Activated T-helper 2 cell treated with anti-CD3 and anti-CD28 coated beads, Interferon-gamma antibody, Interleukin-2, Interleukin-4, amounts not matched to agents 10 μg/mL and 5 μg/mL and 100 μg/mL, durations not matched to agents 14 hours and 24 hours and 36 hours (primary cell): ENCODE measurements at regions not wholly inside any gene's neighbourhood (a gene's known extent, or its start where the extent isn't known, plus 50 kb on each side); places are given as distances from the start of the nearest gene placed in this dataset.

ENCODE experiments used
- DNase-seq: peaks from one replicate; pipeline ENCODE4 v3.0.0; 2021; ENCODE audit warnings: low spot score
- H3K27ac Mint-ChIP-seq: one replicate; pipeline ENCODE4 v1.8.0; 2021; ENCODE audit warnings: mixed read lengths
- H3K27me3 Mint-ChIP-seq: one replicate; pipeline ENCODE4 v1.8.0; 2021; ENCODE audit warnings: low read depth, mixed read lengths
- H3K36me3 Mint-ChIP-seq: one replicate; pipeline ENCODE4 v1.8.0; 2021; ENCODE audit warnings: low read depth, mixed read lengths
- H3K4me1 Mint-ChIP-seq: one replicate; pipeline ENCODE4 v1.8.0; 2021; ENCODE audit warnings: low read depth, mixed read lengths
- H3K4me3 Mint-ChIP-seq: one replicate; pipeline ENCODE4 v1.8.0; 2021; ENCODE audit warnings: low read depth, mild to moderate bottlenecking, moderate library complexity, mixed read lengths
- H3K9me3 Mint-ChIP-seq: one replicate; pipeline ENCODE4 v1.8.0; 2021; ENCODE audit warnings: mixed read lengths
- intact Hi-C: fragments of 100-400 bp; cut with micrococcal nuclease; formaldehyde crosslinking; loops from one replicate; pipeline ENCODE4 v1.15.1; 2023

GRCh38 chr20:6616421-6616820 is 151.1 kb upstream of the BMP2 start:
- Mint-ChIP-seq H3K27ac (no peak overlapping the region), H3K4me3 (no peak overlapping the region), H3K9me3 (peaks cover 14% of the 10 kb centered on the region), H3K4me1 (no peaks in the 10 kb centered on the region), H3K27me3 (no peaks in the 10 kb centered on the region), H3K36me3 (no peaks in the 10 kb centered on the region)
- intact Hi-C loops, result no loop called here
- no peak for DNase-seq

DNA sequence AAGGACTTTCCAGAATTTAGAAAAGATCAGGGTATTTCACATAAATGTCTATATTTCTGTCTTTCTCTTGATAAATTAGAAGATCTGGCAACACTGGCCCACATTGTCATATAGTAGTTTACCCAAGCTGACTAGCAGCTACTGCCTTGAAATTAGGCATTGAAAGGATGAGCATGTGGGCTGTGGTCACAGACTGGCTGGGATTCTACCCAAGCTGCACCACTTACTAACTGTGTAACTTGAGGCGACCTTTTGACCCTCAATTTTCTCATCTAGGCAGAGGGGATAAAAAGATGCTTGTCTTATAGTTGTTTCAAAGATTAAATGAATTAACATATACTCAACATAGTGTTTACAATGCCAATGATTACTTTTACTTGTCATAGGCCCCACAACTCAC is 152.7 kb upstream of the BMP2 start:
- intact Hi-C loops, result no loop called here
- H3K27ac Mint-ChIP-seq, result no peak overlapping the region
- DNase-seq, result no peak
- no peak overlapping the region for H3K4me3 Mint-ChIP-seq
- no peaks in the 10 kb centered on the region for H3K4me1 Mint-ChIP-seq
- H3K9me3 Mint-ChIP-seq, result peaks cover 10% of the 10 kb centered on the region
- H3K36me3 Mint-ChIP-seq, result no peaks in the 10 kb centered on the region
- H3K27me3 Mint-ChIP-seq, result no peaks in the 10 kb centered on the region

DNA sequence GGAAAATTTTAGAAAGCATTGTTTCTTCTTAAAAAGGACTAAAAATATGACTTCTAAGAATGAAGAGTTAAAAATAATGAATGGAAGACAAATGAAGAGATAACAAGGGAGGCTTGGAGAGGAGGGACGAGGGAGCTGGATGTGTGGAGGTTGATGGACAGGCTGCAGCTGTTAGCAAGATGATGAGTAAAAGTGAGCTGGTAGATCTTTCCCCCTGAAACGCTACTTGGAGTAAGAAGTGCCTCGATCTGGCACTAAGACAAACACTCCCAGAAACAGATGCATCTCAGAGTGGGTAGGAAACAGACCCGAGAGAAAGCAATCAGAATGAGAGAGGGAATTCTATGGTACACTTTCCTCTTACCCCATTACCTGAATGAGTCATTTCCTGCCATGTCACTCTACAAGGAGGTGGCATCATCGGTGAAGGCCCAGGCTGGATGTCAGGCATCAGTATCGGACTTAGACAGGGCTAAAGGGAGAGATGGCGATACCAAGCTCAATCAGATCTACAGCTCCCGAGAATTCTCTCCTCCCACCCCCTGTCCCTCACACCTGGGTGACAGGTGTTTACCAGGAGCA is 154.1 kb upstream of the BMP2 start:
- H3K27ac Mint-ChIP-seq, result no peak overlapping the region
- no peaks in the 10 kb centered on the region for H3K36me3 Mint-ChIP-seq
- no peaks in the 10 kb centered on the region for H3K4me1 Mint-ChIP-seq
- no peak overlapping the region for H3K4me3 Mint-ChIP-seq
- intact Hi-C loops, result no loop called here
- H3K9me3 Mint-ChIP-seq, result peaks cover 10% of the 10 kb centered on the region
- no peak for DNase-seq
- H3K27me3 Mint-ChIP-seq, result no peaks in the 10 kb centered on the region

- peaks cover 10% of the 10 kb centered on the region for H3K9me3 Mint-ChIP-seq
Observed at GRCh38 chr20:6612606-6612923, 154.9 kb upstream of the BMP2 start.

DNA sequence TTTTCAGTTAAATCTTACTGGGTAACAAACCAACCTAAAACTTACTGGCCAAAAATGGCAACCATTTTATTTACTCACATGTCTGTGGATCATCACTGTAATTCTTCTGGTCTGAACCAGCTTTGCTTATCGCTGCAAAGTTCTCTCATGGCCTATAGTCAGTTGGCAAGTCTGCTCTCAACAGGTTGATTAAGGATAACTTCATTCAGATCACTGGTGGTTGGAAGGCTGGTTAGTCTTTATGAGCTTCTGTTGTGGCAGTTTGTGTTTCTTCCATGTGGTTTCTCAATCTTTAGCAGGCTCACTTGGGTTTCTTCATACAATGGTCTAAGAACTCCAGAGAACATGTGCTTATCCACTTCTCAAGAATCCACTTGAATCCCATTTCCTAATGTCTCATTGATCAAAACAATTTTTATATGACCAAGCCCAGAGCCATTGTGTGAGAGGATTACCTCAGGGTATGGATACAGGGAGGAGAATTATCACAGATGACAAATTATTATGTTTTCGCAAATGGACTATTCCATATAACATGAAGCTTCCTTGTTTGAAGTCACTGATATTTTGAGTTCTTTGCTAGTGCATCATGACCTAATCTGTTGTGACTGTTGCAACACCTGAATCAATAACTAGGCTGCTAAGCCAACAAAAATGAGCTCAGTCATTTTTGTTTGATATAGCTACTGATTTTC is 155.4 kb upstream of the BMP2 start:
- Mint-ChIP-seq H3K27ac (no peak overlapping the region), H3K9me3 (peaks cover 10% of the 10 kb centered on the region), H3K4me1 (no peaks in the 10 kb centered on the region), H3K4me3 (no peak overlapping the region), H3K27me3 (no peaks in the 10 kb centered on the region), H3K36me3 (no peaks in the 10 kb centered on the region)
- no peak for DNase-seq
- intact Hi-C loops, result no loop called here

More at GRCh38 chr20:6612606-6612923, 154.9 kb upstream of the BMP2 start:
- no peaks in the 10 kb centered on the region for H3K27me3 Mint-ChIP-seq
- no peaks in the 10 kb centered on the region for H3K4me1 Mint-ChIP-seq
- no peak overlapping the region for H3K27ac Mint-ChIP-seq
- DNase-seq, result no peak
- H3K4me3 Mint-ChIP-seq, result no peak overlapping the region
- H3K36me3 Mint-ChIP-seq, result no peaks in the 10 kb centered on the region
- intact Hi-C loops, result no loop called here

GRCh38 chr20:6606651-6607050 is 160.8 kb upstream of the BMP2 start:
- Mint-ChIP-seq H3K27me3 (no peaks in the 10 kb centered on the region), H3K4me1 (no peaks in the 10 kb centered on the region), H3K27ac (no peak overlapping the region), H3K9me3 (peaks cover under 1% of the 10 kb centered on the region), H3K36me3 (no peaks in the 10 kb centered on the region), H3K4me3 (no peak overlapping the region)
- intact Hi-C loops, result no loop called here
- no peak for DNase-seq

DNA sequence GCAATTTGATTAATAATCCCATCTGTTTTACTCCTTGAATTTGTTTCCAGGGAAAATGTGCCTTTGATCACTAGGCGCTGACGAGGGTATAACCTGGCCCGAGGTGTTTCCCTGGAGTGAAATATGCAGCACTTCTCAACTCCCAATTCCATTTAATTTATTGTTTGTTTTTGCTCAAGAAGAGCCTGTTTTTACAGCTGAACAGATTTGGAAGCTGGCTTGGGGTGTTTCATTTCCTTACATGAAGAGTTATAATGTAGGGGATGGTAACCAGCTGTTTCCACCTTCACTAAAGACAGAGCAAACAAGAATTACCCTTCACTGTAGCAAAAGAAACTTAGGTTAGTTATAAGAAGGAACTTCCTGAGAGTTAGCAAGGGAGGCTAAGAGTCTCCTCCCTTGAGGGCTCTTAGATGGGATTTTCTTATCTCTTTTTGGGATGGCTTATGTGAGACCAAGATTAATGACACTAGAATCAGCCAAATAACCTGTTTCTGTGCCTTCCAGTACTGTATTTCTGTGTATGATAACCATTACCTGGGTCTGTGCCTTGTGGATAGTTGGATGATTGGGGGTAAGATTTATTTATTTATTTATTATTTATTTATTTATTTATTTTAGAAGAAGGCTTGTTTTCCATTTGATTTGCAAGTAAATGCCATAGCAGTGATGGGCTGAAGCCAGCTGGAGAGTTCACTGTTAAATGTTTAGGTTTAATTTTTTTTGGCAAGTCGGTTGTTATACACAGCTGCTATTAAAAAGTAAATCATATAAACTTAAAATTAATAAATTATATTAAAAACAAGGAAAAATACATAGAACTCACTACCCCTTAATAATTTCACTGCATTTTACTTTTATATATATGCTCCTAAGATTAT is 162.2 kb upstream of the BMP2 start:
- Mint-ChIP-seq H3K9me3 (no peaks in the 10 kb centered on the region), H3K27me3 (no peaks in the 10 kb centered on the region)

DNA sequence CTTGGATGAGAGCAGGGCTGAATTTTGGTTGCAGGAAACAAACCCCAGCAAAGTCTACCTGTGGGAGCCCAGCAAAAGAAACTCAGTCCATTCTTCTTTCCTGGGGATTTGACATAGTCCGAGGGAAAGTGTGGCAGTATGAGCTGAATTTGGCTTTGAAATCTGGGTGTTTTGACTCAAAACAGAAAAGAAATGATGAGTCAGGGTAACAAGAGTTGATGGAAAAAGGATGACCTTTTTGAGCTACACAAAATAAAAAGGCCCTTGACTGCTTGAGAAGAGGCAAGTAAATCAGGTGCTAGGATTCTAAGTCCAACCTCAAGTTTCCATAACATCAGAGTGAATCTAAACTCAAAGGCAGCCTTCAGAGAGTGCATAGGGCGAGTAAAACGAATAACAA is 163.3 kb upstream of the BMP2 start:
- Mint-ChIP-seq H3K9me3 (no peaks in the 10 kb centered on the region), H3K4me3 (no peak overlapping the region), H3K27ac (no peak overlapping the region), H3K27me3 (no peaks in the 10 kb centered on the region), H3K4me1 (no peaks in the 10 kb centered on the region), H3K36me3 (no peaks in the 10 kb centered on the region)
- no peak for DNase-seq
- intact Hi-C loops, result no loop called here

More for the DNA sequence above, 162.2 kb upstream of the BMP2 start:
- no peak overlapping the region for H3K4me3 Mint-ChIP-seq
- H3K27ac Mint-ChIP-seq, result no peak overlapping the region
- no peaks in the 10 kb centered on the region for H3K36me3 Mint-ChIP-seq
- intact Hi-C loops, result no loop called here
- DNase-seq, result no peak
- no peaks in the 10 kb centered on the region for H3K4me1 Mint-ChIP-seq

DNA sequence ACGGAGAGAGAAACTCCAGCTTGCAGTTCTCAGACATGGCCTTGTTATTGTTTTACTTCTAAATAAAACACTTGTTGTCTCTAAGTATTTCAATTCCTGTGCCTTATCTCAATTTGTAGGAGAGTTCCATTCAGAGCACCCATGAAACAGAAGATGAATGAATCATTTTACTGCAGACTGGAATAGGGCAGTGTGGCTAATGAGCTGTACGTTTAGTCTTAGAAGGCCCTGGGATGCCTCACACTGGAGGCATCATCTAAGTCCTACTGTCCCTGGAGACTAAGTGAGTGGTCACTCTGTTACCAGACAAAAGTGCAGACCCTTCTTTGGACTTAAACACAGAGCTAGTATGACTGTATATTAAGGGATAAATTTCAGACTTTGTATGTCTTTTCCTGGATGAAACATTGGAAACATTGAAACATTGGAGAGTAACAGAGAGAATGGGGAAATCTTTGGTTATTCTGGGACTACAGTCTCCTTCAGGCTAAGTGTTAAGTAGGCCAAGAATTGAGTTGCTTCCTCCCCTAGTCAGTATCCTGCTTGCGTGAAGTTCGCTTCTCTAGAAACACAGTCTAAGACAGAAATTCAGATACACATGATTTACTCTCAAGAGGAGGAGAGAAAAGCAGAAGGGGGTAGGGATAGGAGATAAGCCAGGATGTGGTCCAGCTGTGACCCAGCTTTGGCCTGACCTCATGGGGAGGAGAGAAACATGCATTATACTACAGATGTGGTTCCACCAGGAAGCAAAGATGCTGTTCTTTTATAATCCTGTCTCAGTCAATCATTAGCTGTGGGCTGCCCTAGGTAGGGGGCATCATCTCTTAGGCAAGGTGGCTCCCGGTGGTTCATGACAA is 167.4 kb upstream of the BMP2 start:
- Mint-ChIP-seq H3K4me1 (no peaks in the 10 kb centered on the region), H3K9me3 (no peaks in the 10 kb centered on the region), H3K27me3 (no peaks in the 10 kb centered on the region), H3K4me3 (no peak overlapping the region), H3K27ac (no peak overlapping the region), H3K36me3 (no peaks in the 10 kb centered on the region)
- DNase-seq, result no peak
- intact Hi-C loops, result no loop called here

DNA sequence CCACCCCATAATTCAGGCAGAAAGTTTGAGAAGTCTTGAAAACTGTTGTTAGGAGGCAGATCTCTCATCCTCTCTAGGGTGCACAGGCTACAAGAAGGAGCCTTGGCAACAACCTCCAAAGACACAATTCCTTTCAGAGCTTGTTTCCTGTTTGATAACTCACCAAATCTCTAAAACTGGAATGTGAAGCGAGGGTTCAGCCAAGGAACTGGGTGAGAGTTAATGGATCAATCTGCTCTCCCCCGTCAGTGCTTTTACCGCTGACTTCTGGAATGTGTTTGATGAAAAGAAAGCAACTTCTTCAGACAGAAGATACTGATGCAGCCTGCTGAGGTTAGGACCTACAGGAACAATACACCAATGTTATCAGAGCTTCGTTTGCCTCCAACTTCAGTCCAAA is 171.8 kb upstream of the BMP2 start:
- Mint-ChIP-seq H3K9me3 (peaks cover 3% of the 10 kb centered on the region), H3K27ac (no peak overlapping the region), H3K4me3 (no peak overlapping the region), H3K27me3 (no peaks in the 10 kb centered on the region), H3K4me1 (no peaks in the 10 kb centered on the region), H3K36me3 (no peaks in the 10 kb centered on the region)
- intact Hi-C loops, result no loop called here
- no peak for DNase-seq

DNA sequence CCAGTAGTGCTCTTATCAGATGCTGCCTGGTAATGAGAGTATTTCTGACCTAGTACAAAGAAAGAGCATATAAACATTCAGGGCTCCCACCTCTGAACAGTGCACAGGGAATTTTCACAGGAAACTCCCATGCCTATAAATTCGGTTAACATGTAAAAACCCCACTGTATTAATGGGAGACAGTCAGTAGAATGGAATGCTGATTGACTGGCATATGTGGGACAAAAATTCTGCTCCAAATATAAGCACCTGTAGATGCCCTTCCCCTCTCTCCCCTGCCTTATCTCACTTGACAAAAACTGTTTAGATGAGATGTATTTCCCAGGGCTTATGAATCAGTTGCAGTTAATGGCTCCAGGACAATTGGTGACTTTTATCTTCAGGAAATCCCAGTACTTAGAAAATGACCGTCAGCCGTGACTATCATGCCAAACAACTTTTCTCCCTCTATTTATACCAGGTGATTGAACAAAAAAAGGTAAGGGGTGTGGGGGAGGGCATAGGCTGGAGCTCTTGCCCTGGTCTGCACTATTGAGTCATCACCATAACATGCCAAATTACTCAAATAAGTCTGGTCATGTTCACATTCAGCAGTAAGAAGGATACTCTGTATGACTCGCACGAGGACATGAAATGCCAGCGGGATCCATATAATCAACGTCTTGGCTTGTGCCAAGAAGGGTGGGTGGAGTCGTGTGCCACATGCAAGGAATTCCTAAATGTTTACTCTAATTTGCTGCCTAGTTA is 176.4 kb upstream of the BMP2 start:
- intact Hi-C loops, result no loop called here
- peaks cover 7% of the 10 kb centered on the region for H3K9me3 Mint-ChIP-seq
- H3K36me3 Mint-ChIP-seq, result no peaks in the 10 kb centered on the region
- no peak for DNase-seq
- no peaks in the 10 kb centered on the region for H3K27me3 Mint-ChIP-seq
- H3K4me3 Mint-ChIP-seq, result no peak overlapping the region
- no peak overlapping the region for H3K27ac Mint-ChIP-seq
- no peaks in the 10 kb centered on the region for H3K4me1 Mint-ChIP-seq

- no peak overlapping the region for H3K4me3 Mint-ChIP-seq
- no peak for DNase-seq
- intact Hi-C loops, result no loop called here
- no peak overlapping the region for H3K27ac Mint-ChIP-seq
- H3K36me3 Mint-ChIP-seq, result no peaks in the 10 kb centered on the region
- H3K9me3 Mint-ChIP-seq, result peaks cover 7% of the 10 kb centered on the region
- no peaks in the 10 kb centered on the region for H3K4me1 Mint-ChIP-seq
- H3K27me3 Mint-ChIP-seq, result no peaks in the 10 kb centered on the region
Observed at GRCh38 chr20:6588296-6588695, 179.2 kb upstream of the BMP2 start.
